ENCODE measurements at regions not wholly inside any gene's neighbourhood (a gene's known extent, or its start where the extent isn't known, plus 50 kb on each side); places are given as distances from the start of the nearest gene placed in this dataset.

DNA sequence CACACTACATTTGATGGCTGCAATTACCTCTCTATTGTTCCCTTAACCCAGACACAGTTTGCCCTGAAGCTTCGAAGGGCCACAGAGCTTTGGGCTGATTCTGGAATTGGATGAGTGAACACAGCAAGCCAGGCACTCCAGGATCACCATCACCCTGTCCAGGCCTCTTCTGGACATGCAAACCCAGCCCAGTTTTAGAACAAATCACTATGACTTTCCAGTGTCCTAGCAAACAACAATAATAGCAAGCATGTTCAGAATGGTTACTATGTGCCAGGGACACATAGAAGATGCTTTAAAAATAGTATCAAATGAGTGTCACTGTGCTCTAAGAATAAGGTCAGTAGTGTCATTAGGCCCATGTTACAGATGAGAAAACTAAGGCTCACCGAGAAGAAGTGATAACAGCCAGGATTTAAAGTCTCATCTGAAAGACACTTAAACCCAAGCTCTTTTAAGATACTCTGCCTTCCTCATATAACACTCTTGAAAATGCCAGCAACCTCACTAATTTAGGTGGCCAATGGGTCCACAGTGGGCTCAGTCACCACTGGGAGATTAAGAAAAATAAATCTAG is 191.7 kb upstream of the STK17B start:
- DNase-seq, result no peak

DNA sequence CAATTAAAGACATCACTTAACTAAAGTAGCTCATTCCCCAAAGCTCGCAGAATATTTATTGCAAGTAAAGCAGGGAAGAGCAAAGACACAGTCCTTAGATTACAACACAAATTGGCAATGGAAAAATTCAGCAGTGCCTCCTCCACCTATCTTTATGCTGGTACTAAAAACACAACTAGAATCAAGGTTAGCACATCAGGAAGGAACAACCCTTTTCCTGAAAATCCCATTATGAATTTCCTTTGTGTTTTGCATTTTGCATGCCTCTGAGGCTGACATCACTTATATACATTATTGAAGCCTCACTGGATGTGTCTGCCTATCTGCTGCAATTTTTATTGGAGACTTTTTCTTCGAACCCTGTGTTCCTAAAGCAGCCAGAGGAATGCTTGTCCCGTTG is 193.8 kb upstream of the STK17B start:
- peak; percentile 14 for DNase-seq

DNA sequence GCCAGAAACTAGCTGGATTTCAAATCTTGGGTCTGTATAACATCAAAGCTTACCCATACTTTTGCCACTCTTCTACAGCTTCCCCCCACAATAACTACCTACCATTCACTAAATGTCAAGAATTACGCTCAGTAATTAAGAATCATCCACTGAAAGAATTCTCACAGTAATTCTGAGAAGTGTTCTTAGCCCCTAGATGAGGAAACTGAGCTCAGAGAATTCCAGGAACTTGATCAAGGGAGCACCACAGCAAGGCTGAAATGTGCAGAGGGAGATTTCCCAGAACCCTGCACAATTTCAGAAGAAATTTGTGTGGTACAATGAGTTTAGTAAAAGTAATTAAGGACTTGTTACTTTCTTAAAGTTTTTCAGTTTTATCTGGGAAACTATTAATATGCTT is 194.5 kb upstream of the STK17B start:
- no peak for DNase-seq

DNA sequence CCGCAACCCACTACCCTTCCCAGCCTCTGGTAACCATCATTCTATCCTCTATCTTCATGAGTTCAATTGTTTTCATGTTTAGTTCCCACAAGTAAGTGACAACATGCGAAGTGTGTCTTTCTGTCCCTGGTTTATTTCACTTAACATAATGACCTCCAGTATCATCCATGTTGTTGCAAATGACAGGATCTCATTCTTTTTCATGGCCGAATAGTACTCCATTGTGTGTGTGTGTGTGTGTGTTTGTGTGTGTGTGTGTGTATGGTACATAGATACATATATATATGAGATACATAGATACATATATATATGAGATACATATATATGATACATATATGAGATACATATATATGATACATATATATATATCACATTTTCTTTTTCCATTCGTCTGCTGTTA is 196.3 kb upstream of the STK17B start:
- no peak for DNase-seq

DNA sequence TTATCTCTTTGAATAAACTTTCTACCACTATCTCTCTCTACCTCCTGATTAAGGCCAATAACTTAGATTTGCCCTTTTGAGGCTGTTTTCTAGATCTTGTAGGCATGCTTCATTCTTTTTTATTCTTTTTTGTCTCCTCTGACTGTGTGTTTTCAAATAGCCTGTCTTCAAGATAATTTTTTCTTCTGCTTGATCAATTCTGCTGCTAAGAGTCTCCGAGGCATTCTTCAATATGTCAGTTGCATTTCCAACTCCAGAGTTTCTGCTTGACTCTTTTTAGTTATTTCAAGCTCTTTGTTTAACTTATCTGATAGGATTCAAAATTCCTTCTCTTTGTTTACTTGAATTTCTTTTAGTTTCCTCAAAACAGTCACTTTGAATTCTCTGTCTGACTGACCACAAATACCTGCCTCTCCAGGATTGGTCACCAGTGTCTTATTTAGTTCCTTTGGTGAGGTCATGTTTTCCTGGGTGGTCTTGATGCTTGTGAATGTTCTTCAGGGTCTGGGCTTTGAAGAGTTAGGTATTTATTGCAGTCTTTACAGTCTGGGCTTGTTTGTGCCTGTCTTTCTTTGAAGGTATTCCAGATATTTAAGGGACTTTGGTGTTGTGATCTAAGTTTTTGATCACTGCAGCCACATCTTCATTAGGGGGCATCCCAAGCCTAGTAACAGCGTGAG is 197.3 kb upstream of the STK17B start:
- DNase-seq, result no peak

DNA sequence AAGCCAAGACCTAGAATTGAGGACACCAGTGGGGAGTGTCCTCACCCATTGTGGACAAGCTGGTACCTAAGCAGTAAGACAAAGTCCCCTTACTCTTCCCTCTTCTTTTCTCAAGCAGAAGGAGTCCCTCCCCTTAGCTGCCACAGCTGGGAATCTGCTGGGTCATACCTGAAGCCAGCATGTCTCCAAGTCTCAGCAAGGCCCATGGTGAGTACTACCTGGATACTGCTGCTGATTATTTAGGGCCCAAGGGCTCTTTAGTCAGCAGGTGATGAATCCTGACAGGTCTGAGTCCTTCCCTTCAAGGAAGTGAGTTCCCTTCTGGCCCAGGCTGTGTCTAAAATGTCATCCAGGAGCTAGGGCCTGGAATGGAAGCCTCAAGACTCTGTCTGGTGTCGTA is 198.6 kb upstream of the STK17B start:
- no peak for DNase-seq

DNA sequence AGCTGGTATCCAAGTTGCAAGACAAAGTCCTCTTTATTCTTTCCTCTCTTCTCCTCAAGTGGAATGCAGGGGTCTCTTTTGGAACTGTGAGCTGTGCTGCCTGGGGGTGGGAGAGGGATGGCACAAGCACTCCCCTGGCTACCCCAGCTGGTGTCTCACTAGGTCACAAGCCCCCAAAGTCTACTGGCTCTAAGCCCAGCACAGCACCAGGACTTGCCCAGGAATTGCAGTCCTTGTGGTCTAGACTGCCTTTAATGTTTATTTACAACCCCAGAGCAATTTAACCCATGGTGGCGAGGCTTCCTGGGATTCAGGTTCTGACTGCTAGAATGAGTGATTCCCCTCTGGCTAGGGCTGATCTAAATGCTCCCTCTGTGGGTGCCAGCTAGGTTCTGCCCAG is 199.0 kb upstream of the STK17B start:
- DNase-seq, result no peak

DNA sequence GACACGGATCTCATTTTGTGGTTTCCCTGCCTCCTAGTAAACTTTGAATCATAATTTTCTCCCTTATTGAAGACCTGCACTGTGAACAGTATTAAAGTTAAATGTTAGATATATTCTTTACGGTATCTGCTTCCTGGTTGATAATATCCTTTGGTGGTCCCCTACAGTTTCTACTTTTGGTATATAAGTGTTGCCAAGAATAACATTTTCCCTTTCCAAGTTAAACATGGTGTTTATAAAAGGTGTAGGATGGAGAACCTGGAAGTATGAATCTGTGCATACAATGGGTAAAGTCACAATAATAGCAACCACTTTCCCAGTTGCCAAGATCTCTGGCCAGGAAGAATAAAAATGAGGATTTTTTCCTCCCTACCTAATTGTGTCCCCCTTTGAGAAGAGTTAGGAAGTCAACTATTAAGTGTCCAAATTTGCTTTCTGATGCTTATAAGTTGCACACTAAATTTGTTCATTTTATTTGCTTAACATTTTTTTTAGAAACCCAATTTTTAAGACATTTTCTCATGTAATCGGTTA is 201.0 kb upstream of the STK17B start:
- DNase-seq, result no peak

DNA sequence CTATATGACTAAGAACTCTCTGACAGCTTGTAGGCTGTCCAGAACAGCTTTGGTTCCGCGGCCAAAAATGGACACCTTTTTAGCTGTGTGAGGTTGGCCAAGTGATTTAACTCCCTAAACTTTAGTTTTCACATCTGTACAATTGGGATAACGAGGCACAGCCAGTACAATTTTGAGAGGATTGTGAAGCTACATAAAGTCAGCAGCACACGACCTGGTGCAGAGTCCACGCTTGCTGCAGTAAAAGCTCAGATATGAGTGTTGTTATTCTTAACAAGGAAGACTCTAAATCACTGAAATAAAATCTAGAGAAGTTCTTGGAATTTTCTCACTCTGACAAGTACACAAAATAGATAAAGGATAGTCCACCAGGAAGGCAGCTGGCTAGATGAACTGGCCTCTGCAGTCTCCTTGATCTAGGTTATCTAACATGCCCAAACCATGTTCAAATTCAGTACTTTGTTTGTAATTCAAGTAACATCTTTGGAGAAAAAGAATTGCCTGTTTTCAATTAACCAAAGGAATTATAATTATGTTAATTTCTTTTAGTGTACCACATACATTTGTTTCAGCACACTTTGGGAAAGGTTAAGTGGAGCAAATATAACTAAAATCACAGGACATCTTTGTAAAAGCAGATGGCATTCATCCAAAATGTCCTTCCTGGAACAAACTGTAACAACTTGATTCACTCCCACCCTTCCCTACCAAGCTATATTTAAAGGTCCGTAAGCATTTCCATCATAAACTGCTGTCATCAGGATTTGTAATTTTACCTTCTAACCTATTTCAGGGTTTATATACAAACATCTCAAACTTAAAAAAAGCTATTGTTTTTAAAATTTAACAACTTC is 201.7 kb upstream of the STK17B start:
- DNase-seq, result no peak

DNA sequence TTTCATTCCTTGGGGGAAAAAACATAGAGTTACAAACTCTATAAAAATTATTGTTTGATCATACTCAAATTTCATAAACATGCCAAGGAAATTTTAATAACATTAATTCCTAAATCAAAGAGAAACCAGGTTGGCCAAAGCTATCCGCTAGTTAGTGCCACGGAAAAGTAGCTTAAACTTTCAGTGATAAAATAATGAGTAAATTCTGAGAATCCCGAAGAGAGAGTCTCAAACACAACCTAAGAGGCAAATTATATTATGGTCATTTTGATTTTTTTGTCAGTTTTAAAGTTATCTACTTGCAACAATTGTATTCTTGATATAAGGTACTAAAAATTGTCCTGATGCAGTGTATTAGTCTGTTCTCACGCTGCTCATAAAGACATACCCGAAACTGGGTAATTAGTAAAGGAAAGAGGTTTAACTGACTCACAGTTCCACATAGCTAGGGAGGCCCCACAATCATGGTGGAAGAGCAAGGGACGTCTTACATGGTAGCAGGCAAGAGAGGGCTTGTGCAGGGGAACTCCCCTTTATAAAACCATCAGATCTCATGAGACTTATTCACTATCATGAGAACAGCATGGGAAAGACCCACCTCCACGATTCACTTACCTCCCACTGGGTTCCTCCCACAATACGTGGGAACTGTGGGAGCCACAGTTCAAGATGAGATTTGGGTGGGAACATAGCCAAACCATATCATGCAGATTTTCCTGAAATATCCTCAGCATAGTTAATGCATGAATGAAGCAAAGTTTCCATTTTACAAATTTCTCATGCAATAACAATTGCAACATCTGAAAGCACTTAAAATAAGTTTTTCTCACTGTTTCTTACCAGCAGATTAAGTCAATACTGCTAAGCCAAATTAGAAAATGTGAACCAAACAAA is 205.9 kb upstream of the STK17B start:
- DNase-seq, result no peak

DNA sequence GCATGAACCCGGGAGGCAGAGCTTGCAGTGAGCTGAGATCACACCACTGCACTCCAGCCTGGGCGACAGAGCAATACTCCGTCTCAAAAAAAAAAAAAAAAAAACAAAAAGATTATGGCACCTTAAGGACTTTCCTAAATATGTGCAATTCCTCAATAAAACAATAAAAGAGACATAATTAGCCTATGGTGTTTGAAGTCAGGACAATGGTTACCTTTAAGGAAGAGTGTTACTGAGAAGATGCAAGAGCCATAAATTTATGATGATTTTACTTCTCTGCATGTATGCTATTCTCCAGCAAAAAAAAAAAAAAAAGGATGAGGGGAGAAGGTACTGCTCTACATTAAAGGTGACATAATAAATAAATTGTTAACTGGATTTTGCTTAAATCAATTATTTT is 208.2 kb upstream of the STK17B start:
- DNase-seq, result no peak

DNA sequence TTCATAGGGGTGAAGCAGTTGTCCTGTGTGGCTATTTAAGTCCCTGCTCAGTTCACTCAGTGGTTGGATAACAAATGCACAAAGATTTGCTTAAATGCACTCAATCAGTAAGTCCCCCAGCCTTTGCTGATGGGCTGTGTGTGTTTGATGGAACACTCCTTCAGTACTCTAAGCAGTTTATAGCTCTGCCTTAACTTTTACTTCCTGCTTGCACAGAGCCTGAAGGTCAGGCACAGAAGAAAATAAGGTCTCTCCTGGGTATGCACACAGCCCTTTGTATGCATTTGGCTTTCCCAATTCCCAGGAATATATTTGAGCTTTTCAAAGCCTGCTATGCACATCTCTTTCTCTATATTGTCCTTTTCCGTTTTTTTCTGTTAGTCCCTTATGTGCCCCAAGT is 208.7 kb upstream of the STK17B start:
- no peak for DNase-seq

DNA sequence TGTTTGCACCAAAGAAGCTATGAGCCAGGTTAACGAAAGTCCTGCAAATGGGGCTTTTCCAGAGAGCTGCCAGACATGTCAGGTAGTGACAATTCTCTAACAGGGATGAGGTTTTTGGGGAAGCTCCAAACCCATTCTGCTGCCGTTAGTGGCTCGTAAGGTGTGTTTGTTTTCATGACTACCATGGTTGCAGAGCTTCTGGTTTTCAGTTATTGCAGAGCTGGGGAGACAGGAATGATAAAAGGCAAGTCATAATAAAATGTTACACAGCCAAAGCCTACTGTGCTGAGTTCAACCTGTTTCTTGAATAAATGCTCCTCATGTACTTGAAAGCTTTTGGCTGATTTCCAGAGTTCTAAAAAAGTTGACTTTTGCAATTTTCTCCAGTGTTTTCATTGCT is 209.2 kb upstream of the STK17B start:
- no peak for DNase-seq

DNA sequence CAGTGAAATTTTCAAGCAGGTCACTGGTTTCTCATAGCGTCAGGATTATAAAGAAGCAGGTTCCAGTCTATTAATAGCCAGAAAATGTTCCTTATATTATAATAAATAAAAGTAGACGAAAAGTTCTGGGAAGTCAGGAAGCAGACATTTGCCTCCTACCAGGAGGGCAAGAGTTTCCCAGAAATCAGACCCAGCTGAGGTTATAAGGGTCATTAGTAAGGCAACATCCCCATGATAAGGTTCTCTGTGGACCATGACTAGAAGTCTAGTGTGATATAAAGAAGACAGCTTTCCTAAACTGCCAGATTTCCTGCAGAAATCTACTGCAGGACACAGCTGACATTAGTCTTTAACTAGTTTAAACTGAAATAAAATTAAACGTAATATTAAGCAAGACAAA is 210.1 kb upstream of the STK17B start:
- DNase-seq, result no peak

DNA sequence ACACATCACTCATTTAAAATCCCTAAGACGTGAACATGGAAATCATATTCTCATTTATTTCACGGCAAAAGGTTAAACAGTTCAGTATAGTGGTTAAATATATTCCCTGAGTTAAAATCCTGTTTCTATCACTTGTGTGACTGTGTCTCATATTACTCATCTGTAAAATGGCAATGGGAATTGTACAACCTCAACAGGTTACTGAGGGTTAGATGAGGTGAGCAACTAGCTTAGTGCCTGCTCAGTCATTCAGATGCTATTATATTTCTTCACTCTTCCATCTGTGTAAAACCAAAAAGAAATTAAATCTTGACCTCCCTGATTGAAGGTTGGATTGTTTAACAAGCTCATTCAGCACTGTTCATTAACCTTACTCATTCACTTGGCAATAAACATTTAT is 212.4 kb upstream of the STK17B start:
- DNase-seq, result no peak

DNA sequence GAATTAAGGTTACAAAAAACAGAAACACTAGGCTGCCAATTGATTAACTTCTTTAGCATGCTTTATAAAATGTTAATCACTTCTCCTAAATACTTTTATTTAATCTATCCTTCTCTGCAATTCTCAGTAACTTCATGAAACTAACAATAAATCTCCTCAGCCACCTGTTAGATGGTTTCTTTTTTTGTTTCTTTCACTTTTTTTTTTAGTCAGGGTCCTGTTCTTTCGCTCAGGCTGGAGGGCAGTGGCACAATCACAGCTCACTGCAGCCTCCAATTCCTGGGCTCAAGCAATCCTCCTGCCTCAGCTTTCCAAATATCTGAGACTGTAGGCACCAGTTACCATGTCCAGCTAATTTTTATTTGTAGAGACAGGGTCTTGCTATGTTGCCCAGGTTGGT is 213.4 kb upstream of the STK17B start:
- DNase-seq, result no peak

DNA sequence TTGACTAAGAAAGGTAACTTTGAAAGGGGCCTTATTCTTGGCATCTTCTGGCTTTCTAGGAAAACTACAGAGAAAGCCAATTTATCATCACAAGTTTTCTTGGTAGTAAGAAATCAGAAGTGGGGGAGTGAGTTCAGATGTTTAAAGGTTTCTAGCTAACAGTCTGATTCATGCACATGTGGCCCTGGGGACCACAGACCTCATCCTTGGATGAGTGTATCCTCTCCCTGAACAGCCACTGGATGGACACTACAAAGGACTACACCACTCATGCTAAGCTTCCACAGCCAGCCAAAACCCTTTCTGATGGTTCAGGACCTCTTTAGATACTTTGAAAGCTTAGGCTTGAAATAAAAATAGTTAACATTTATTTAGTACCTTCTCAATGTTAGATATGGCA is 218.3 kb upstream of the STK17B start:
- no peak for DNase-seq

DNA sequence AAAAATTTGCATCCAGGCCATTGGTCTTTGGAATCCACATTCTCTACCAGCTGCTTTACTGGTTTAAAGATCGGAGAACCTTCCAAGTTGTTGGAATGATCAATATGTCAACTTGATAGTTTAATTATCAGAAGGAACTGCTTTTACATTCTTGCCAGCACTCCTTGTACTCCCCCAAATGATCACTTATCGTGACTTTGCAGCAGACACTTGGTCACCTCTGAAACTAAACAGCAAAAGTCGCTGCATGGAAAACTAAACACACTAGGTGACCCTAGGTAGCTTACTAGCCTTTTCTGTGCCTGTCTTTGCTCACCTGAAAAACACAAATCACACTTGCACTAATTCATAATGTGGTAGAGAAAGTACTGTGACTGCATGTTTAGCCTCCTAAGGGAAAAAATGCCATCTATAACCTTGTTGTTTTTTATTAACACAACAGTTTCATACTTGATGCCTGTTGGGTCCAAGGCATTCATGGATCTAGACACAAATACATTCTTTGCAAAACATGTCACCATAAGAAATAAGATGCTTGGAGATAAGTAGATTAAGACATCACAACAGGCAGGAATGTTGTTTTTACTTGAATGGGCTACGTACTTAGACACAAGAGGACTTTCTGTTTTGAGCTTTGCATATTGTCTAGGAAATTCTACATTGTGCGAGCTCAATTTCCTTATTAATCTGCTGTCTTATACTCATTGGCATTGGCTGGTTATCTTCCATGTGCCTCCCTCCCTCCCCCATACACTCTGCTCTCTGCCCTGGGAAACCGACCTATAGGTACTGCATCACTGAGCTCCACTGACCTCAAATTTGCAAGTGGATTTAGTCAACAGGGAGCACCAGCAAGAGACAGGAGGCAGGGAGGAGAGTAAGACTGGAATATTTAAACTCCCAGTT is 219.1 kb upstream of the STK17B start:
- no peak for DNase-seq

DNA sequence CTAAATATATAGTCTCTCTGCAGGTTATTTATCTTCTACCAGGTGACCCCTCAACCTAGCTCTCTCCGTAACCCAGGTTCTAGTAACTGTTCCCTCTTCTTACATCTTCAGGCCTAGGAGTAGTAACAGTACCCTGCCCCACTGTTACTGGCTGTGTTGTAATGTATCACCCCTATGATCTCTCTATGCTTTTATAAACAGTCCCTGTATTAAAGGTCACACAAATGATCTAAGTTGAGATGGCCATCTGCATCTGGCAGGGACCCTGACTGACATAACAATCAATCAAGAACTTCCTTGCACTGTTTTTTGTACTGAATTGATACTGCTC is 219.7 kb upstream of the STK17B start:
- DNase-seq, result no peak

DNA sequence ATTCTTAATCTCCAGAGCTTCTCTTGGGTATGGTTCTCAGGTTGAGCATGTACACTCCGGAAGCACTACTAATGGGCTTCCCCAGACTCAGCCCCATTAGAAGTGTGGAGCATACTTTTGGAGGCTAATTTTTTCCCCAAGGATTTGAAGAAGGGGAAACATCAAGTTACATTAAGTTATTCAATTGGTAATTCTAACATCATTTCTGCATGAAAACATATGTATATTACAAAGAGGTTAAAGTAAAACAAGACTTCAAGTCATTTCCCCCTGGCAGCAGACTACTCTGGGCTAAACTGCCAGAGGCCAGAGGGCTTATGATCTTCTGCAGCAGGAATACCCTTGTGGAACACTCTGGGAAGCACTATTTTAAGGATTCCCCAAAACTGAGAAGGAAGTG is 227.7 kb upstream of the STK17B start:
- DNase-seq, result no peak

DNA sequence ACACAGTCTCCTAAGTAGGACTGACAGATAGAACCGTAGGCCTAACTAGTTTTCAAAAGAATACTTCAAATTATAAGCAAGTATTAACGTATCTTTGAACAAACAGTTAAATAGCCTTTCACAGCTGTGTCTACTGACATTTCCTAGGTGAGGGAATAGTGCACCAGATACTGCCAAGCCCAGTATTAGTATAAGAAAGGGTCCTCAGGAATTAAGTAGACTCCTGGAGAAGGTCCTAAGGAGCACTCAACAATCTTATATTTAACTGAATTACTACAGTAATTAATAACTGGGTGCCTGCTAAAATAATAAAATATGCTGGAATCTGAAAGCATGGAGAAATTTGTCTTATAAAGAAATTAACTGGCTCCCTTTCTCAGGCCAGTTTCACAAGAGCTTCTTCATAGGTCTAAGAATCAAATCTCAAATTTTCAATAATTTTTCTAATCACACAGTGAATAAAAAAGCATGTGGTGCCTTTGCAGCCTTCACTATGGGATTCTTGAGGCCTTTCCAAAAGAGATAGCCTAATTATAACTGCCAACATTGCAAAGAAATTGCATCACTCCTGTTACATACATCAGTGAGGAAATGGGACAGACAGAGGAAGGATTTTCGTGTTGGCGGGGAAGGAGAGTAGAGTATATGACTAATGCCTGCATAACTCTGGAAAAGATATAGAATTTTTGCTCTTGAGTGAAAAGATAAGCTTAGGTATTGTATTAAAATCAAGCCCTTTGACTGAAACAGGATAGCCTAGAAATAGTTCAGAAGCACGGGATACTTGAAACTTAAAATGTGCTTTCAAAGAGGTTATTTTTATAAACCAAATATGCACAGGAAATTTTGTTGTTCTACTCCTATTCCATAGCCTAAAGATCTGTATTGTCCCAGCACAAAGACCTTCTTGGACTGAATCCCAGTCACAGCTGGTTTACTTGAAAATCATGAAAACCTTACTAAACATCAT is 228.6 kb upstream of the STK17B start:
- DNase-seq, result no peak

Measured in retina (tissue), 1 donor.